Epithelial cell of esophagus (primary cell): ENCODE measurements at regions not wholly inside any gene's neighbourhood (a gene's known extent, or its start where the extent isn't known, plus 50 kb on each side); places are given as distances from the start of the nearest gene placed in this dataset.
"Not testable (repeated sequence)": the region's sequence is repeated elsewhere in the genome, so short reads cannot be mapped to it uniquely, and the experiment has no call there.

Experiments used
- DNase-seq: peaks from one replicate; pipeline ENCODE4 v3.0.0; 2010; ENCODE audit warnings: low read depth
- H3K4me3 ChIP-seq: 2 replicates; pipeline ENCODE4 v1.5.1; 2011; ENCODE audit warnings: mild to moderate bottlenecking, low read length, control low read depth
- CTCF ChIP-seq: IDR thresholded peaks from 2 replicates; pipeline ENCODE4 v1.5.1; 2011; ENCODE audit warnings: low read depth, mild to moderate bottlenecking, low read length, control low read depth, inconsistent platforms; ENCODE audit not compliant: insufficient read depth; ENCODE audit errors: missing control alignments

GRCh38 chr16:29230671-29231096 is 175.8 kb downstream of the NPIPB11 start:
- peak; percentile 6 for DNase-seq
- no peak overlapping the region for H3K4me3 ChIP-seq
- TF ChIP-seq CTCF = no peak

- DNase-seq, H3K4me3 ChIP-seq: not testable (repeated sequence)
These were observed 176.4 kb downstream of the NPIPB11 start for GRCh38 chr16:29230006-29230668.

GRCh38 chr16:29229616-29230005 is 176.9 kb downstream of the NPIPB11 start:
- DNase-seq, H3K4me3 ChIP-seq: not testable (repeated sequence)

DNA sequence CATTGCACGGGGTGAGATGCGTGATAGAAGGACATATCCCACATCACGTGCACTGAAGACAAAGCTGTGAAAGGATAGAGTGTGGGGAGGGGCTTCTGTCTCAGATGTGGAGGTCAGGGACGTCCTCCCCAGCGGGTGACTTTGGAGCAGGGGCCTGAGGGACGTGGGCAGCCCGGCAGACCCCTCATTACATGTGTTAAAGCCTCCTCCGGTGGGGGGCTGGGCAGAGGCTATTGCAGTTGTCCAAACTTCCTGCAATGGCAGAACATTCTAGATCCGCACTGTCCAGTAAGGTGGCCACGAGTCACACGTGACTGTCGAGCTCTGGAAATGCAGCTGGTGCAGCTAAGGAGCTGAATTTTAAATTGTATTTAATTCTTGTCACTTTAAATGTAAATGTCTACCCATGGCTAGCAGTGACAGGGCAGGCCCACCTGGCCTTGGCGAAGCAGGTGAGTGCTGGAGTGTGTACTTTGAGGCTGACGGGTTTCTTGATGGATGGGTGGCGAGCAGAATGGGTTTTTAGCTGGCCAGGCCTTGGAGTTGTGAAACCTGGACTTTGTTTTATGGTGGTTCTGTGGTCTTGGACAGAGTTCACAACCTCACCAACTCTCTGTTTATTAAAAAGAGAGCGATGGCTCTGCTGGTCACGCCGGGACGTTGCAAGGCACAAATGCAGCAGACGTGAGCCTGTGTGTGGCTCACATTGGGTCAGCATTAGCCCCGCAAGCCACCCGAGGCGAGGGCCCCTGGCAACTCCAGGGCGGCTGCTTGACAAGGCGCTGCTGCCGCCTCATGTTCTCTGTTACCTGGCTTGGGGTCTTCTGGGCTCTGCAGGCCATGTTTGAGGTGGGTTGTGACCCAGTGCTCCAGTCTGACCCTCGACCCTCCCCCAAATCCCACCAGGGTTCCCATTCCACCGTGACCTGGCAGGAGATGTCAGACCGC is 177.6 kb downstream of the NPIPB11 start:
- DNase-seq, H3K4me3 ChIP-seq: not testable (repeated sequence)

DNA sequence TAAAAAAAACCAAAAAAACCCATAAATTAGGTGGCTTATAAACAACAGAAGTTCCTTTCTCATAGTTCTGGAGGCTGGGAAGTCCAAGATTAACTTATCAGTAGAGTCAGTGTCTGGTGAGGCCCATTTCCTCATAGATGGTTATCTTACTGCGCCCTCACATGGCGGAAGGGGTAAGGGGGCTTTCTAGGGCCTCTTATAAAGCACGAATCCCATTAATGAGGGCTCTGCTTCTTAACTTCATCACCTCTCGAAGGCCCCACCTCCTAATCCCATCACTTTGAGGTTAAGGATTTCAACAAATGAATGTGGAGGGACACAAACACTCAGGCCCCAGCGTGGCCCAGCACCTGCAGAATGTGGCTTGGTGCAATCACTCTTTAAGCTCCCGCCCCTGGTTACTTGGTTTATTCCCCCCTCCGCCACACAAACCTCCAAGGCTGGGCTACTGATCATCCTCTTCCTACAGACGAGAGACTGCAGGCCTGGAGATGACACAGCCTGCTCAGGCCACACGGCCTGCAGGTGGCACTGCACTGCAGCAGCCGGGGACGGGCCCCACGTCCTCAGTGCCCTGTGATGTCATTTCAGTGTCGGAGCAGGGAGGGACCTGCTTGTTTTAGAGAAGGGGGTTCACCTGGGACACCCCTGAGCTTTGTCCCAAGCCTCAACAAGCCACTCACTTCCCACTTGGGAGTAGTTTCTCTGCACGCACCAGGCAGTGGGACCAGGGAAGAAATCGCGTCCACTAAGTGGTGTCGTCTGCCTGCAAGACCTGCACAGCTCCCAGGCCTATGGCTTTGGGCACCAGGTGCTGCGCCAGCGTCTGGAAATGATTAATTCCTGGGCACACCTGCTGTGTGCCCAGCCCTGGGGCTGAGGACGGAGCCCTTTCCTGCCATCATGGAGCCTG is 178.5 kb downstream of the NPIPB11 start:
- DNase-seq = peak; percentile 48

GRCh38 chr16:29226782-29227181 is 179.7 kb downstream of the NPIPB11 start:
- DNase-seq = no peak
- no peak overlapping the region for H3K4me3 ChIP-seq
- TF ChIP-seq CTCF = no peak

More for the DNA sequence above, 178.5 kb downstream of the NPIPB11 start:
- peak; percentile 37 for TF ChIP-seq CTCF
- not testable (repeated sequence) for H3K4me3 ChIP-seq

DNA sequence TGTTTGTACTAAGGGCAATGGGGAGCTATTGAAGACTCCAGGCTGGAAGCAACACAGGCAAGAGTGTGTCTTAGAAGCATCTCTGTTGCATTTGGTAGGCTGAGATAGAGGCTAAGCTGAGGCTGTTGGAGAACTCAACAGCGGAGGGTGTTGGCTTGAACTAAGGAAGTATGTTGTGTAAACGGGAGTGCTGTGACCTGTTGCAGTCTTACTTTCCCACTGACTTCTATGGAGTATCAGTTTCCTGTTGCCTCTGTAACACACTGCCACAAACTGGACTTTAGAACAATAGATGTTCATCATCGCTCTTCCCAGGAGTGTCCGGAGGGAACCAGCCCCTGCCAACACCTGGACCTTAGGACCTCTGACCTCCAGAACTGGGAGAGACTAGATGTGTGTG is 181.8 kb downstream of the NPIPB11 start:
- H3K4me3 ChIP-seq, DNase-seq: not testable (repeated sequence)

DNA sequence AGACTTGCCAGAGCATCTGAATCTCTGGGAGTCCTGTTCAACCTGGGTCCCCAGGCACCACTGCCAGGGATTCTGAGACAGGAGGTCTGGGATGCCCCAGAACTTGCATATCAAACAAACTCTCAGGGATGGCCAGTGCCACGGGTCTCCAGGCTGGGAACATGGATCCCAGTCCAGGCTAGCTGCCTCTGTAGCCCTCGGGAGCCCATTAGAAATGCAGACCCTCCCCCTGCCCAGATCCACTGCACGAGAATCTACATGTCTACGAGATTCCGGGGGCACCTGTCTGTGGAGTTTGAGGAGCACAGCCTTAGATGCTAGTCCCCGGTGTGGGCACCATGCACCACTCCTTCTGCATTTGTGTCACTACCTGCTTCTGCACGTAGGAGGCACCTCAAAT is 183.9 kb downstream of the NPIPB11 start:
- H3K4me3 ChIP-seq, DNase-seq: not testable (repeated sequence)

GRCh38 chr16:29222008-29222407 is 184.5 kb downstream of the NPIPB11 start:
- not testable (repeated sequence) for H3K4me3 ChIP-seq, DNase-seq

- DNase-seq, H3K4me3 ChIP-seq: not testable (repeated sequence)
These were observed 185.1 kb downstream of the NPIPB11 start for GRCh38 chr16:29221281-29221955.

DNA sequence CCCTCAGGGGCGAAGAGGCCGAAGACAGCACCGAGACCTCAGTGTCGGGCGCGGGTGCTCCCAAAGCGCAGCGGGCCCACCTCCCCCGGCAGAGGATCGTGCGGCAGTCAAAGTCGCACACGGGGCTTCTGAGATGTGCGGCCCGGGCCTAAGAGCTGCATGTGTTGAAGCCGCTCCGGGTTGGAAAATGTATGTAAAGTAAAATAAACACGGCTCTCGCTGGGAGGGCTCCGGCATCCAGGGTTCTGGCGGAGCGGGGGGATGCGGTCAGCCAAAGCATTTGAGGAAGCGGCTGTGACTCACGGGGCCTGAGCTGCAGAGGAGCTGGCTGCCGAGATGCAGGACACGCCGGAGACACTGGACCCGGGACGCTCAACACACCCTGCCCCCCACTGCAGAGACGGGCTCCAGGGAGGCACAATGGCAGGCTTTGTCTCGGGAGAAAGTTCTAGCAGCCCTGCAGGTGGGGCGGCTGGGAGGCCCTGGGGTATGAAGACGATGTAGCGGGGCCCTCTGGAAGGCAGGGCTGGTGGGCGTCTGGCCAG is 185.8 kb downstream of the NPIPB11 start:
- H3K4me3 ChIP-seq, DNase-seq: not testable (repeated sequence)

DNA sequence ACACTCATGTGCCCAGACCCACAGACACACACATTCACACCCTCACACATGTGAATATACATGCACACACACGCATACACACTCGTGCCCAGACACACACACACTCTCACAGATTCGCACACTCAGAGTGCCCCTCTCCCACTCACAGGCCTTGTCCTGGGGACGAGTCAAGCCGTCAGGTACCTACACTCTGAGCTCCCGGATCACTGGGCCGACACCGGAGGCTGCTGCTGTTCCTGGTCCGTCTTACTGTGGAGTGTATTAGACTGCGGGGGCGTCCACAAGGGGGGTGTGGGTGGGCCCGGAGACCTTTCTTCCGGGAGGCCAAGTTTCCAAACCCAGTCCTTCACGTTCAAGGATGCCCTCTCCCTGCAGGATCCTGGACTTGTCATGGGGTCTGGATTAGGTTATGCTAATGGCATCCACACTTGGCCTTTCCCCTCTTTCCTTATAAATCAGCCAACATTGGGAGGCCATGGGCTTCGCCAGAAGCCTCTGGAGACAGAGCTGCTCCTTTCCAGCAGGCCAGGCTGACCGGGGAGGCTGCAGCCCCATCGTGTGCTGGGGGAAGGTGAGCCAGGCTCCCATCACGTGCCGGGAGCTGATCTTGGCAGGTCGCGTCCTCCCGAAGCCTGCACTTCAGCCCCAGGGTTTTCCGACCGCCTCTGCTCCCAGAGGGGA is 186.4 kb downstream of the NPIPB11 start:
- not testable (repeated sequence) for H3K4me3 ChIP-seq, DNase-seq

- H3K4me3 ChIP-seq, DNase-seq: not testable (repeated sequence)
These were observed 186.9 kb downstream of the NPIPB11 start for GRCh38 chr16:29219562-29219961.
